IMR-90 (cell line): ENCODE measurements at regions not wholly inside any gene's neighbourhood (a gene's known extent, or its start where the extent isn't known, plus 50 kb on each side); places are given as distances from the start of the nearest gene placed in this dataset.

Source experiments
- ATAC-seq: fragments of 200-7000 bp; cut with Tn5 transposase; 2 replicates; pipeline ENCODE4 v1.9.1; 2020; ENCODE audit warnings: low read depth, mild to moderate bottlenecking, moderate library complexity
- BruUV-seq: library from RNA; stranded (reverse); fragments of 400-500 nt; replicated peaks from 2 replicates; lab custom pipeline; 2021; lab: Mats Ljungman, UMichigan
- CTCF ChIA-PET: fragments of 300-600 bp; formaldehyde crosslinking; extraction: SDS; loops from one replicate; lab custom pipeline; 2021; ENCODE audit warnings: antibody characterized with exemption; lab: Yijun Ruan, JAX
- POLR2A ChIA-PET: fragments of 300-600 bp; sonication (Branson Sonifier 250); formaldehyde crosslinking; loops from one replicate; lab custom pipeline; 2022; ENCODE audit warnings: antibody characterized with exemption; ENCODE audit not compliant: unreplicated experiment; lab: Charles Lee
- DNase-seq: peaks from one replicate; pipeline ENCODE4 v3.0.0; 2013
- H2AFZ ChIP-seq: replicated peaks from 2 replicates; pipeline ENCODE3; 2013; ENCODE audit warnings: low read length, mild to moderate bottlenecking; ENCODE audit not compliant: poor library complexity
- H2AK5ac ChIP-seq: 2 replicates; pipeline ENCODE4 v1.6.1; 2013; ENCODE audit warnings: low read depth, low read length, inconsistent platforms
- H2AK9ac ChIP-seq: replicated peaks from 2 replicates; pipeline ENCODE3; 2013; ENCODE audit warnings: mild to moderate bottlenecking, low read depth, low read length, moderate library complexity; ENCODE audit not compliant: poor library complexity
- H2BK120ac ChIP-seq: 2 replicates; pipeline ENCODE4 v1.6.1; 2013; ENCODE audit warnings: low read depth, low read length, inconsistent platforms
- H2BK15ac ChIP-seq: 3 replicates; pipeline ENCODE4 v1.6.1; 2013; ENCODE audit warnings: low read depth, low read length, inconsistent platforms
- H2BK20ac ChIP-seq: 2 replicates; pipeline ENCODE4 v1.6.1; 2013; ENCODE audit warnings: low read depth, mild to moderate bottlenecking, inconsistent platforms, low read length, moderate library complexity
- H2BK5ac ChIP-seq: 2 replicates; pipeline ENCODE4 v1.6.1; 2013; ENCODE audit warnings: mild to moderate bottlenecking, low read depth, low read length, inconsistent platforms; ENCODE audit not compliant: poor library complexity, severe bottlenecking
- H3K14ac ChIP-seq: replicated peaks from 2 replicates; pipeline ENCODE4 v1.6.1; 2013; ENCODE audit warnings: low read depth, low read length, inconsistent platforms
- H3K18ac ChIP-seq: 2 replicates; pipeline ENCODE4 v1.6.1; 2013; ENCODE audit warnings: low read depth, low read length, control low read depth
- H3K23ac ChIP-seq: 2 replicates; pipeline ENCODE4 v1.6.1; 2013; ENCODE audit warnings: low read depth, low read length, inconsistent platforms
- H3K27ac ChIP-seq: 2 replicates; pipeline ENCODE4 v1.5.1; 2013; ENCODE audit warnings: mild to moderate bottlenecking, control low read depth, low read length; ENCODE audit not compliant: insufficient read depth
- H3K27me3 ChIP-seq: 2 replicates; pipeline ENCODE4 v1.6.1; 2013; ENCODE audit warnings: low read length; ENCODE audit not compliant: control insufficient read depth, insufficient read depth
- H3K36me3 ChIP-seq: 2 replicates; pipeline ENCODE4 v1.6.1; 2013; ENCODE audit warnings: low read length, mixed read lengths; ENCODE audit not compliant: control insufficient read depth, insufficient read depth
- H3K4ac ChIP-seq: 2 replicates; pipeline ENCODE4 v1.6.1; 2013; ENCODE audit warnings: low read depth, low read length, inconsistent platforms
- H3K4me1 ChIP-seq: 2 replicates; pipeline ENCODE4 v1.6.1; 2013; ENCODE audit warnings: low read length, mixed read lengths; ENCODE audit not compliant: control insufficient read depth, insufficient read depth
- H3K4me2 ChIP-seq: 2 replicates; pipeline ENCODE4 v1.6.1; 2013; ENCODE audit warnings: low read depth, mild to moderate bottlenecking, control low read depth, low read length, moderate library complexity
- H3K4me3 ChIP-seq: 2 replicates; pipeline ENCODE4 v1.5.1; 2013; ENCODE audit warnings: low read depth, mild to moderate bottlenecking, control low read depth, low read length, moderate library complexity; ENCODE audit not compliant: insufficient read depth
- H3K56ac ChIP-seq: 2 replicates; pipeline ENCODE4 v1.6.1; 2013; ENCODE audit warnings: low read length, inconsistent platforms; ENCODE audit not compliant: insufficient read depth; ENCODE audit errors: extremely low read depth
- H3K79me1 ChIP-seq, 2 experiments: 2 replicates each; pipeline ENCODE4 v1.6.1; 2013; ENCODE audit warnings: low read length in 2 of 2, inconsistent platforms in 1 of 2, low read depth in 1 of 2
- H3K9ac ChIP-seq: 2 replicates; pipeline ENCODE4 v1.6.1; 2013; ENCODE audit warnings: low read depth, low read length, control low read depth
- H3K9me1 ChIP-seq: 2 replicates; pipeline ENCODE4 v1.6.1; 2013; ENCODE audit warnings: low read length, inconsistent platforms; ENCODE audit not compliant: insufficient read depth
- H3K9me3 ChIP-seq: 2 replicates; pipeline ENCODE4 v1.6.1; 2013; ENCODE audit warnings: low read length; ENCODE audit not compliant: control insufficient read depth, insufficient read depth
- H4K20me1 ChIP-seq: 2 replicates; pipeline ENCODE4 v1.6.1; 2013; ENCODE audit warnings: low read length, inconsistent platforms; ENCODE audit not compliant: insufficient read depth
- H4K5ac ChIP-seq: 2 replicates; pipeline ENCODE4 v1.6.1; 2013; ENCODE audit warnings: mild to moderate bottlenecking, low read depth, low read length, control low read depth
- H4K8ac ChIP-seq, 2 experiments: 2 replicates each; pipeline ENCODE4 v1.6.1; 2013; ENCODE audit warnings: low read depth in 2 of 2, low read length in 2 of 2, control low read depth in 1 of 2, inconsistent platforms in 1 of 2
- H4K91ac ChIP-seq: 2 replicates; pipeline ENCODE4 v1.6.1; 2013; ENCODE audit warnings: low read depth, low read length, inconsistent platforms; ENCODE audit not compliant: insufficient read depth
- BHLHE40 ChIP-seq: fragments of 150-350 bp; IDR thresholded peaks from 2 replicates; pipeline ENCODE4 v1.6.1; 2016; ENCODE audit warnings: mild to moderate bottlenecking, low read depth, low read length
- CEBPB ChIP-seq: IDR thresholded peaks from 2 replicates; pipeline ENCODE4 v1.6.1; 2012; ENCODE audit warnings: low read depth, low read length, improper control_type of control experiment
- CHD1 ChIP-seq: IDR thresholded peaks from 2 replicates; pipeline ENCODE4 v1.6.1; 2012; ENCODE audit warnings: low read depth, low read length, improper control_type of control experiment
- FOS ChIP-seq: fragments of 150-350 bp; IDR thresholded peaks from 2 replicates; pipeline ENCODE4 v1.6.1; 2016; ENCODE audit warnings: low read depth, low read length
- MAFK ChIP-seq: IDR thresholded peaks from 2 replicates; pipeline ENCODE4 v1.6.1; 2012; ENCODE audit warnings: low read depth, low read length, improper control_type of control experiment
- MAZ ChIP-seq: IDR thresholded peaks from 2 replicates; pipeline ENCODE4 v1.6.1; 2012; ENCODE audit warnings: low read depth, mild to moderate bottlenecking, low read length, improper control_type of control experiment, moderate library complexity, borderline replicate concordance
- MXI1 ChIP-seq: IDR thresholded peaks from 2 replicates; pipeline ENCODE4 v1.6.1; 2012; ENCODE audit warnings: low read depth, mild to moderate bottlenecking, low read length, moderate library complexity, borderline replicate concordance
- NFE2L2 ChIP-seq: fragments of 150-350 bp; IDR thresholded peaks from 2 replicates; pipeline ENCODE4 v1.6.1; 2016; ENCODE audit warnings: low read depth, mild to moderate bottlenecking, low read length
- POLR2A ChIP-seq: IDR thresholded peaks from 2 replicates; pipeline ENCODE4 v1.6.1; 2012; ENCODE audit warnings: mild to moderate bottlenecking, low read depth, low read length
- RAD21 ChIP-seq: IDR thresholded peaks from 2 replicates; pipeline ENCODE4 v1.6.1; 2012; ENCODE audit warnings: low read length, improper control_type of control experiment
- RCOR1 ChIP-seq: IDR thresholded peaks from 2 replicates; pipeline ENCODE4 v1.6.1; 2012; ENCODE audit warnings: mild to moderate bottlenecking, low read length, improper control_type of control experiment; ENCODE audit not compliant: insufficient replicate concordance
- SMC3 ChIP-seq: fragments of 150-350 bp; IDR thresholded peaks from 2 replicates; pipeline ENCODE4 v1.6.1; 2016; ENCODE audit warnings: low read depth, mild to moderate bottlenecking, antibody characterized with exemption, low read length, moderate library complexity
- WGBS, 2 experiments: methylation state at CpG; one replicate each; pipeline versions ENCODE4 v1.1.5 to v1.1.7; 2013; ENCODE audit warnings: missing lambda C conversion rate in 2 of 2; ENCODE audit not compliant: insufficient read length in 1 of 2; ENCODE audit errors: extremely low coverage in 2 of 2; 5-methylcytosine and 5-hydroxymethylcytosine counted together
- dilution Hi-C: fragments of 300-500 bp; cut with HindIII; formaldehyde crosslinking; loops from one replicate; pipeline ENCODE4 v1.14.3; 2018; ENCODE audit warnings: low sequenced_read_pairs; ENCODE audit not compliant: unreplicated experiment
- in situ Hi-C: fragments of 300-500 bp; cut with MboI; formaldehyde crosslinking; loops from 3 replicates; pipeline ENCODE4 v1.14.3; 2019; ENCODE audit warnings: low sequenced_read_pairs, inconsistent platforms, mixed read lengths
- intact Hi-C: fragments of 100-400 bp; cut with micrococcal nuclease; formaldehyde crosslinking; loops from 2 replicates; pipeline ENCODE4 v1.10.0; 2022
- TF ChIP-seq, protein P1 (sequence below): conservative IDR thresholded peaks from 2 replicates; pipeline ENCODE4 v1.5.1; 2012; ENCODE audit warnings: mild to moderate bottlenecking, low read depth, low read length, improper control_type of control experiment
- TF ChIP-seq, protein P2 (sequence below): fragments of 150-350 bp; IDR thresholded peaks from 2 replicates; pipeline ENCODE4 v1.6.1; 2017; ENCODE audit warnings: mild to moderate bottlenecking, antibody characterized with exemption, low read length, low read depth

DNA sequence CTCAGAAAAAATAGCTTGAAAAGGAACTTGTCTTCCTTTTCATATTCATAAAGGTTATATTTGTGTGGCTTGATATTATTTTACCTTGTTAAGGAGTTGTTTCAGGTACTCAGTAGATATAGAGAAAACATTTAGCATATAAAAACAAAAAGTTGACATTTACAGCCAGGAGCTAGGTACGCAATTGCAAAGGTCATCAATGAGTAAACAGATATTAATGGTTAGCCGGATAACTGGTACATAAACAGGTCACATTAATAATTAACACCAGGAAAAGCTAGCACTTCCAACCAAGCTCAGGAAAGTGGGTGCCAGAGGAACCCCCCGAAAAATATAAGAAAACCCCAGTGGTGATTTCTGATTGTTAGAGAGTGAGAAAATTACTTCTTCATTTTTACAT, 146.6 kb upstream of the NR2F2 start:
- TF ChIP-seq, protein P1, sequence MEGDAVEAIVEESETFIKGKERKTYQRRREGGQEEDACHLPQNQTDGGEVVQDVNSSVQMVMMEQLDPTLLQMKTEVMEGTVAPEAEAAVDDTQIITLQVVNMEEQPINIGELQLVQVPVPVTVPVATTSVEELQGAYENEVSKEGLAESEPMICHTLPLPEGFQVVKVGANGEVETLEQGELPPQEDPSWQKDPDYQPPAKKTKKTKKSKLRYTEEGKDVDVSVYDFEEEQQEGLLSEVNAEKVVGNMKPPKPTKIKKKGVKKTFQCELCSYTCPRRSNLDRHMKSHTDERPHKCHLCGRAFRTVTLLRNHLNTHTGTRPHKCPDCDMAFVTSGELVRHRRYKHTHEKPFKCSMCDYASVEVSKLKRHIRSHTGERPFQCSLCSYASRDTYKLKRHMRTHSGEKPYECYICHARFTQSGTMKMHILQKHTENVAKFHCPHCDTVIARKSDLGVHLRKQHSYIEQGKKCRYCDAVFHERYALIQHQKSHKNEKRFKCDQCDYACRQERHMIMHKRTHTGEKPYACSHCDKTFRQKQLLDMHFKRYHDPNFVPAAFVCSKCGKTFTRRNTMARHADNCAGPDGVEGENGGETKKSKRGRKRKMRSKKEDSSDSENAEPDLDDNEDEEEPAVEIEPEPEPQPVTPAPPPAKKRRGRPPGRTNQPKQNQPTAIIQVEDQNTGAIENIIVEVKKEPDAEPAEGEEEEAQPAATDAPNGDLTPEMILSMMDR: no peak
- TF ChIP-seq CHD1 (no peak), FOS (no peak), MXI1 (no peak), MAFK (no peak), SMC3 (no peak), CEBPB (no peak), RAD21 (no peak), POLR2A (no peak), NFE2L2 (no peak), RCOR1 (no peak), BHLHE40 (no peak), MAZ (no peak)
- TF ChIP-seq, protein P2, sequence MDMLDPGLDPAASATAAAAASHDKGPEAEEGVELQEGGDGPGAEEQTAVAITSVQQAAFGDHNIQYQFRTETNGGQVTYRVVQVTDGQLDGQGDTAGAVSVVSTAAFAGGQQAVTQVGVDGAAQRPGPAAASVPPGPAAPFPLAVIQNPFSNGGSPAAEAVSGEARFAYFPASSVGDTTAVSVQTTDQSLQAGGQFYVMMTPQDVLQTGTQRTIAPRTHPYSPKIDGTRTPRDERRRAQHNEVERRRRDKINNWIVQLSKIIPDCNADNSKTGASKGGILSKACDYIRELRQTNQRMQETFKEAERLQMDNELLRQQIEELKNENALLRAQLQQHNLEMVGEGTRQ: no peak
- H4K20me1 ChIP-seq: no peaks in the 10 kb centered on the region
- H3K23ac ChIP-seq: no peak overlapping the region
- ATAC-seq (no peak), DNase-seq (no peak)
- no peak overlapping the region for H2BK5ac ChIP-seq
- no peak overlapping the region for H2BK120ac ChIP-seq
- no peak overlapping the region for H2AK5ac ChIP-seq
- H3K79me1 ChIP-seq: no peaks in the 10 kb centered on the region
- H2AK9ac ChIP-seq: no peak overlapping the region
- H4K91ac ChIP-seq: no peak overlapping the region
- no peak overlapping the region for H3K4me3 ChIP-seq
- ChIA-PET POLR2A (no interaction called here), CTCF (no interaction called here)
- H4K5ac ChIP-seq: no peak overlapping the region
- H3K9me1 ChIP-seq: no peaks in the 10 kb centered on the region
- in situ Hi-C loops: no loop called here
- H4K8ac ChIP-seq: no peak overlapping the region
- no peak overlapping the region for H3K18ac ChIP-seq
- no peaks in the 10 kb centered on the region for H3K9me3 ChIP-seq
- no peak overlapping the region for H3K4me2 ChIP-seq
- H3K36me3 ChIP-seq: no peaks in the 10 kb centered on the region
- intact Hi-C loops: loop anchor here (5.0 kb wide), 1 partner anchor 143 kb away; no protein-coding TSS in a partner anchor
- no peak overlapping the region for H3K56ac ChIP-seq
- H2AFZ ChIP-seq: no peak overlapping the region
- no peak overlapping the region for H2BK20ac ChIP-seq
- dilution Hi-C loops: no loop called here
- no peak overlapping the region for H3K4ac ChIP-seq
- BruUV-seq: no TSS peak
- no peak overlapping the region for H3K27ac ChIP-seq
- H2BK15ac ChIP-seq: no peak overlapping the region
- no CpG with 5 or more reads among the region's 3 CpGs for WGBS, 2 experiments
- H3K9ac ChIP-seq: no peak overlapping the region
- no peak overlapping the region for H3K14ac ChIP-seq
- H3K27me3 ChIP-seq: no peaks in the 10 kb centered on the region
- H3K4me1 ChIP-seq: peaks cover 8% of the 10 kb centered on the region
